ENCODE measurements at regions not wholly inside any gene's neighbourhood (a gene's known extent, or its start where the extent isn't known, plus 50 kb on each side); places are given as distances from the start of the nearest gene placed in this dataset.
A peak's percentile ranks its signal among the peaks of the same experiment; 100 is the strongest.

- no peak for DNase-seq (ENCODE audit: low read depth)
Measured at GRCh38 chr13:50355797-50356196, 340.6 kb downstream of the KCNRG start.

- DNase-seq (ENCODE audit: low read depth): no peak
Measured at GRCh38 chr13:50357136-50357535, 341.9 kb downstream of the KCNRG start.

- peak; percentile 64 for DNase-seq (ENCODE audit: low read depth)
Measured at GRCh38 chr13:50357586-50358118, 342.4 kb downstream of the KCNRG start.

GRCh38 chr13:50358231-50359040 lies 343.2 kb downstream of the KCNRG start:
- peak; percentile 57 for DNase-seq (ENCODE audit: low read depth)

- DNase-seq (ENCODE audit: low read depth): no peak
Measured at GRCh38 chr13:50359041-50359367, 343.8 kb downstream of the KCNRG start.

GRCh38 chr13:50359779-50360178 lies 344.5 kb downstream of the KCNRG start:
- no peak for DNase-seq (ENCODE audit: low read depth)

- no peak for DNase-seq (ENCODE audit: low read depth)
Measured at GRCh38 chr13:50360637-50361036, 345.4 kb downstream of the KCNRG start.

GRCh38 chr13:50361282-50361681 lies 346.0 kb downstream of the KCNRG start:
- DNase-seq (ENCODE audit: low read depth): no peak

GRCh38 chr13:50365408-50366391 lies 350.5 kb downstream of the KCNRG start:
- DNase-seq (ENCODE audit: low read depth): no peak

- no peak for DNase-seq (ENCODE audit: low read depth)
Measured at GRCh38 chr13:50366488-50367174, 351.4 kb downstream of the KCNRG start.

- no peak for DNase-seq (ENCODE audit: low read depth)
Measured at GRCh38 chr13:50369646-50370045, 354.4 kb downstream of the KCNRG start.

GRCh38 chr13:50370303-50370950 lies 355.2 kb downstream of the KCNRG start:
- DNase-seq (ENCODE audit: low read depth): no peak

GRCh38 chr13:50374517-50374916 lies 359.3 kb downstream of the KCNRG start:
- no peak for DNase-seq (ENCODE audit: low read depth)

- DNase-seq (ENCODE audit: low read depth): peak; percentile 90
Measured at GRCh38 chr13:50375792-50376191, 360.5 kb downstream of the KCNRG start.

- peak; percentile 25 for DNase-seq (ENCODE audit: low read depth)
Measured at GRCh38 chr13:50376895-50377575, 361.8 kb downstream of the KCNRG start.

GRCh38 chr13:50377726-50378270 lies 362.6 kb downstream of the KCNRG start:
- DNase-seq (ENCODE audit: low read depth): no peak

GRCh38 chr13:50378509-50379044 lies 363.3 kb downstream of the KCNRG start:
- peak; percentile 66 for DNase-seq (ENCODE audit: low read depth)

- DNase-seq (ENCODE audit: low read depth): peak; percentile 22
Measured at GRCh38 chr13:50379584-50379983, 364.3 kb downstream of the KCNRG start.

GRCh38 chr13:50380905-50381304 lies 365.7 kb downstream of the KCNRG start:
- DNase-seq (ENCODE audit: low read depth): no peak

GRCh38 chr13:50382511-50382910 lies 367.3 kb downstream of the KCNRG start:
- no peak for DNase-seq (ENCODE audit: low read depth)

Measured in myocyte (in vitro differentiated cells).